Urinary bladder (tissue), 3 donors: ENCODE measurements at regions not wholly inside any gene's neighbourhood (a gene's known extent, or its start where the extent isn't known, plus 50 kb on each side); places are given as distances from the start of the nearest gene placed in this dataset.

Experiments
- DNase-seq: peaks from one replicate; pipeline ENCODE4 v3.0.0-alpha.2; 2015; ENCODE audit errors: extremely low spot score
- H3K27ac ChIP-seq: one replicate; pipeline ENCODE4 v1.5.1; 2013; ENCODE audit warnings: low read depth, mild to moderate bottlenecking, moderate library complexity
- H3K36me3 ChIP-seq: one replicate; pipeline ENCODE4 v1.6.1; 2013; ENCODE audit warnings: mild to moderate bottlenecking, moderate library complexity; ENCODE audit not compliant: insufficient read depth
- H3K4me1 ChIP-seq: one replicate; pipeline ENCODE4 v1.6.1; 2013; ENCODE audit warnings: mild to moderate bottlenecking, moderate library complexity; ENCODE audit not compliant: insufficient read depth
- H3K4me3 ChIP-seq: one replicate; pipeline ENCODE4 v1.5.1; 2013; ENCODE audit warnings: low read depth, low read length
- WGBS: extraction: QIAGEN DNeasy Blood & Tissue Kit; methylation state at CpG from one replicate; pipeline ENCODE4 v1.1.7; 2013; 5-methylcytosine and 5-hydroxymethylcytosine counted together
- donor health status: healthy with polysubstance abuse.
- donor health status: healthy.

DNA sequence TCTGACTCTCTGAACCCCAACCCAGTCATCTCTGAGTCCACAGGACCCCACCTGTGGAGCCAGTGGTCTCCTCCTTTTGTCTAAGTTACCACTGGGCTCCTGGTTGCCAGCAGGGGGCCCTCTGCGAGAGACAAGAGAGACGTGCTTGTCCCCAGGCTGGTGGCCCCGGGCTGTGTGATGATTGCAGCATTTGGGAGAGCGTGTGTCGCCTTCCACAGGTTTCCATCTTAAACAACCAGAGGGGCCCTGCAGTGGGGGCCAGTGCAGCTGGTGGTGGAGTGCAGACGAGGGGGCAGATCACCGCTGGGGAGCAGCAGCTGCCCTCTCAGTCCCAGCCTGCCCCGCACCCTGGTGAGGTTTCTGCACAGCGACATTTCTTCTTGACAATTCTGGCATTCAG is 122.4 kb upstream of the PPP2R2D start:
- no peak overlapping the region for H3K4me3 ChIP-seq
- DNase-seq: no peak
- H3K27ac ChIP-seq: no peak overlapping the region
- H3K36me3 ChIP-seq: no peaks in the 10 kb centered on the region
- 90% methylated on average over 9 of the region's 9 CpGs for WGBS
- no peaks in the 10 kb centered on the region for H3K4me1 ChIP-seq

DNA sequence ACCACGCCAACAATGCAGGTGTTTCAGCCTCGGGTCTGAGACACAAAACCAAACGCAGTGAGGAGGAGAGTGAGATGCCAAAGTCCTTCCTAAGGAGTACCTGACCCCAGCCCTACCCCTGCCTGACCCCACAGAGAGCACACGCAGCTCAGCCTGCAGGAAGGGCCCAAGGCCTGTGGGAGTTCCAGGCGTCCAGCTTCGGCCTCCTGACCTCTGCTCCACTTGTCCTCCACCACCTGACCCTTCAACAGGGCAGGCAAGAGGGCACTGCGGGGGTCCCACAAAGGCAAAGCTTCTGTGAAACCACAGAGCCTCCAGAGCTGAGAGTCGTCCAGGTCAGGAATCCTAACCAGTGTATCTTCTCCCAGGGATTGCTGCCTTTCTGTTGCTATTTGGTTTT is 122.0 kb upstream of the PPP2R2D start:
- no peaks in the 10 kb centered on the region for H3K36me3 ChIP-seq
- no peak overlapping the region for H3K4me3 ChIP-seq
- no peak for DNase-seq
- WGBS: 87% methylated on average over 8 of the region's 8 CpGs
- H3K27ac ChIP-seq: no peak overlapping the region
- H3K4me1 ChIP-seq: no peaks in the 10 kb centered on the region

DNA sequence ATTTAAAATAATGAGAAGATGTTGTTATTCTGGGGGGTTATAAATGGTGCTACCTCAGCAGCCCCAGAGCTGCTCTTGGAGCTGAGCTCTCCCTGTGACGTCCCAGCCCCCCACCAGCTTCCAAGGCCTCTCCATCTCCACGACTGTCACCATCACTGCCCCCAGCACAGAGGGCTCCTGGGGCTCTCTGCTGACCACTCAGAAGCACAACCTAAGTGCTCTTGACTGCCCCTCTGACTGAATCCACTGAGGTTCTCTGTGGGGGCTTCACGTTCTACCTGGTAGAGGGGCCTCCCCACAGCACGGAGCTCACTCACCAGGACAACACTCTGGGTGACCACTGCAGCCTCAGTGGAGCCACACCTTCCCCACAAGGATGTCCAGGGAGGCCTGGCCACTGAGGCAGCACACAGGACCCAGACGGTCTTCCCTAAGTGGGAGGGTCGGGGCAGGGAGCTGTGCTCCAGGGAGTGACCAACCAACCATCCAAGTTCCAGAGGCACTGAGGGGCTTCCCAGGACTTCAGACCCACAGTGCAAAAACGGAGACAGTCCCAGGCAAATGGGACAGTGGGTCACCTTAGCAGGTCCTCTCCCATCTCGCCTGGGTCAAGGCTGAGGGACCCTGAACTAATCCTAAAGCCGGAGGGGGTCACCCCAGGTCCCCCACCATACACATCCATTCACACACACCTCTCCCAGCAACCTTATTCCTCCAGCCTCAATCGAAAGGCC is 121.0 kb upstream of the PPP2R2D start:
- WGBS: 71% methylated on average over 10 of the region's 10 CpGs
- Histone ChIP-seq H3K36me3 (no peaks in the 10 kb centered on the region), H3K27ac (no peak overlapping the region), H3K4me1 (no peaks in the 10 kb centered on the region), H3K4me3 (no peak overlapping the region)
- DNase-seq: no peak

DNA sequence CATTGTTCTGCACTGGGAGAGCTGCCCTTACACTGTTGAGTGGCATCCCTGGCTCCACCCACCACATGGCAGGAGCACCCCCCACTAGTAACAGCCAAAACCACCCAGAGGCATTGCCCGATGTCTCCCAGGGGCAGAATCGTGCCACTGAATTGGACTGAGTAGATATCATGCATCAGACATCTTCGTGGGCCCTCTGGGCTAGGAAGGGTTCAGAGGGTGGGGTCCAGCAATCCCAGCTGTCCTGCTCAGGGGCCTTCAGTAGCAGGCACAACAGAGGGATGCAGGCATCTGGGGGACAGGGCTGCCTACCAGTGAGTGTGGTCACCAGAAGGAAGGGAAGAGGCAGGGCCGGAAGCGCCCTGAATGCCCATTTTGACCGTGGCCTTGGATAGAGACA is 119.7 kb upstream of the PPP2R2D start:
- no peak for DNase-seq
- H3K4me1 ChIP-seq: no peaks in the 10 kb centered on the region
- no peak overlapping the region for H3K27ac ChIP-seq
- no peaks in the 10 kb centered on the region for H3K36me3 ChIP-seq
- no peak overlapping the region for H3K4me3 ChIP-seq
- 94% methylated on average over 6 of the region's 6 CpGs for WGBS

DNA sequence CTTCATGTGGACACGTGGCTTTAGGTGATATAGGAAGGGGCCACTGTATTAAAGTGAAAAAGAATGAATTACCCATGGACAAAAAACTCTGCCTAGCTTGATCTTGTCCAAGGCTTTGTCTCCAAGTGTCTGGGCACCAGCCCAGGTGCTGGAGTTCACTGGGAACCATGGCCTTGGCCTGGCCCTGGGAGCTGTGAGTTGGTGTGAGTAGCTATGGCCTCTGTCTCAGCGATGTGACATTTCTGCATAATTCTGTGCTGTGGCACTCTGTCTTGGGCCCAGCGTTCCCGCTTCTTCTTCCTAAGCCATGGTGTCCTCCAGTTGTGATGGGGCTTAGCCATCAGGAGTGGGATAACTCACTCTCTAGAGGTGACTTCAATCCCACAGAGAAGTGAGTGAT is 119.0 kb upstream of the PPP2R2D start:
- 96% methylated on average over 4 of the region's 4 CpGs for WGBS
- H3K36me3 ChIP-seq: no peaks in the 10 kb centered on the region
- H3K4me1 ChIP-seq: no peaks in the 10 kb centered on the region
- H3K27ac ChIP-seq: no peak overlapping the region
- no peak overlapping the region for H3K4me3 ChIP-seq
- no peak for DNase-seq

DNA sequence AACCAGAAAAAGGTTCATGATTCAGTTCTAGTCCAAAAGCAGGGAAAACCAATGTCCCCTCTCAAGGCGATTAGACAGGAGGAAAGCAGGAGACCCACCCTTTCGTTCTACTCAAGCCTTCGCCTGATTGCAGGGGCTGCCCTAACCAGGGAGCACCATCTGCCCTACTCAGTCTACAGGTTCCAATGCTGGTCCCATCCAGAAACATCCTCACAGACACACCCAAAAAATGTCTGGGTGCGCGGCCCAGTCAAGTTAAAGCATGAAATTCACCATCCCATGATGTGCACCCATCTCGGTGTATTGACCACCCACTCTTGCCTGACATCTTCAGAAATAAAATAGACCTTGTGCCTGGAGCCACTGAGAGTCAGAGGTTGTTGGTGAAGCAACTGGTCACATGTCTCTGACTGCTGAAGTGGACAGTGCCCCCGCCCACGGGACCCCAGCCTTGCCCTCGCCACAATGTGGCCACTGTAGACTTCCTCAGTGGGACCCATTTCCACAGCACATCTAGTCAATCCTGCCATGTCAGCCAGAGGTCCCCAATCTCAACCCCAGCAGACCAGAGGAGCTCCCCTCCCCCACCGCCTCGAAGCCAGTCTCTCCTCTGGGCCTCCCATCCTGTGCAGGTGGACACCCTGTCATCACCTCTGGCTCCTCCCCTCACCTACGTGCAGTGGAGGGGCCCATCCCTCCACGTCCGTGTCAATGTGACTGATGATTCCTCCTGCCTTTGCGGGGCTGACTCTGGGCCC is 116.3 kb upstream of the PPP2R2D start:
- Histone ChIP-seq H3K4me1 (no peaks in the 10 kb centered on the region), H3K4me3 (no peak overlapping the region), H3K36me3 (no peaks in the 10 kb centered on the region), H3K27ac (no peak overlapping the region)
- 91% methylated on average over 15 of the region's 15 CpGs for WGBS
- no peak for DNase-seq

DNA sequence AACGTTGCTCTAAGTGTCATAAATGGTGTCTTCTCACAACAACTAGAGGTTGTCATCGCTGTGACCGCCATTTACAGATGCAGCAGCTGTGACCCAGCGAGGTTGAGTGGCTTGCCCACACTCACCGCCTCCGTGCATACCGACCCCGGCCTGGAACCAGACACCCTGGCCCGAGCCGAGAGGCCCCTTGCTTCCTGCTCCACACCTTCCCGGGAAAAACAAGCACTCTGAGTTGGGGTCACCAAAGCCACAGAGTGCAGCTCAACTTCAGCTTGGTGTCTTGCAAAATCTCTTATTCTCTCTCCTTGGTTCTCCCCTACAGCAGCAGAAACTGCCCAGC is 115.7 kb upstream of the PPP2R2D start:
- H3K36me3 ChIP-seq: no peaks in the 10 kb centered on the region
- 85% methylated on average over 11 of the region's 11 CpGs for WGBS
- H3K4me3 ChIP-seq: no peak overlapping the region
- H3K4me1 ChIP-seq: no peaks in the 10 kb centered on the region
- no peak overlapping the region for H3K27ac ChIP-seq
- DNase-seq: no peak

DNA sequence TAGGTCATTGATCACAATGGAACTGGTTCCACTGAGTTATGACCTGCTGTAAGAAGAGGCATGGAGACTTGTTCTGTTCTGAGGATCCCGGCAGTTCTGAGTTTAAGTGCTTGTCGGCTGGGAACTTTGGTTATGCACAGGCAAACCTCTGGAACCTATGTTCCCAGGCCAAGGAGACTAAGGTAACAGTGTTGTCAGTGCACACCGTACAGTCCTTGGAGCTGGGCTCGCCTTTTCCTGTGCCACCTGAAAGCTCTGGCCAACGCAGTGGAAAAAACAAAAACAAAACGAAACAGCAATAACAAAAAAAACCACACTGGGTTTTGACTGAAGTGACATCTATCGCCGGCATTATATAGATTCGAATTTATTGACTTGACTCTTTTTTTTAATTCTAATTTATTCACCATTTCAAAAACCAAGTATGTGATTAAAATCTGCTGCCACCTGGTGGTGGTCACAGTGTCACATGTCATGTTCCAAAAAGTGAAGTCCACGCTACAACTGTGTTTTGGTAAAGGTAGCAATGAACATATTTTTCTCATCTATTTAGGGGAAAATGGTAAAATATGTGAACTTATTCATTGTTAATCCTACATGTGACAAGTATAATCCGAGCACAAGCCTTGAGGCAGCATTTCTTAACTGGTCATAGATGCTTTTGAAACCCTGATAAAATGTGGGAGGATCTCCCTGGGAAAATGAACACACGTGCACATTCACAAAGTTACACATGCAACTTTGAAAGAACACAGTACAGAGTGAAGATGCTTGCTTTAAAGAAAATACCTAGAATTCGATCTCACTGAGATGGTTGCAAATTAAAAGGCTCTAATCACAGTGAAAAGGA is 113.8 kb upstream of the PPP2R2D start:
- Histone ChIP-seq H3K4me1 (no peaks in the 10 kb centered on the region), H3K27ac (no peak overlapping the region), H3K36me3 (no peaks in the 10 kb centered on the region), H3K4me3 (no peak overlapping the region)
- WGBS: 51% methylated on average over 13 of the region's 13 CpGs
- peak; percentile 20 for DNase-seq

DNA sequence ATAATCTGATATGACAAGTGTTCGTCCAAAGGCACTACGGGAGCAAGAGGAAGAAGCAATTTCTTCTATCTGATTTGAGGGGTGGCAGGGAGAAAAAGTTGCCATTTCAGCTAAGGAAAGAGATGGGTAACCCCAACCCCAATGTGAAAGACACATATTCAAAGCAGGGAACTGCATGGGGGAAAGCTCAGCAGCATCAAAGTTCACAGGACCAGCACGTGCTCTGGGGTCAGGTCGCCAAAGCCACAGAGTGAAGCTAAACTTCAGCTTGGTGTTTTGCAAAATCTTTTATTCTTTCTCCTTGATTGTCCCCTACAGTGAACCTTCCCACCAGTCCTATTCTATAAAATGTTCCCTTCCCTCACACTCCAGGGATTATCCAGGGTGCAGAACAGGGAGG is 112.8 kb upstream of the PPP2R2D start:
- Histone ChIP-seq H3K36me3 (no peaks in the 10 kb centered on the region), H3K27ac (no peak overlapping the region), H3K4me1 (no peaks in the 10 kb centered on the region), H3K4me3 (no peak overlapping the region)
- DNase-seq: no peak
- 63% methylated on average over 4 of the region's 4 CpGs for WGBS

DNA sequence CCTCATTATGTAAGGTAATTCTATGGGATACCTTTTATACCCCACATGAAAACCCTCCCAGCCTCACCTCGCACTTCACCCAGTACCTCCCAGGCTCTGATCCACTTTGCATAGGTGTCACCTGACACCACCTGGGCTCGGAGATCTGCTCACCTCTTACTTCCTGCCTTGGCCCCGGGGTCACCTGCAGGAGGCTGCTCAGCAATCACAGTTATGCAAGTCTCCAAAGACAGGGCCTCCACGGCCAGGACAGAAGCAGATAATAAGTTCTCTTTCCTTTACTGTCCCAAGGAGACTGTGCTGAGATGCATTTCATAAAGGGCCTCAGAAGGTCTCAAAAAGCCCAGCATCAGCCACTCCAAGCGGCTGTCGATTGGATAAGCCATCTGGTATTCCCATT is 112.4 kb upstream of the PPP2R2D start:
- H3K36me3 ChIP-seq: no peaks in the 10 kb centered on the region
- H3K4me1 ChIP-seq: no peaks in the 10 kb centered on the region
- no peak overlapping the region for H3K4me3 ChIP-seq
- 47% methylated on average over 6 of the region's 6 CpGs for WGBS
- no peak overlapping the region for H3K27ac ChIP-seq
- no peak for DNase-seq

DNA sequence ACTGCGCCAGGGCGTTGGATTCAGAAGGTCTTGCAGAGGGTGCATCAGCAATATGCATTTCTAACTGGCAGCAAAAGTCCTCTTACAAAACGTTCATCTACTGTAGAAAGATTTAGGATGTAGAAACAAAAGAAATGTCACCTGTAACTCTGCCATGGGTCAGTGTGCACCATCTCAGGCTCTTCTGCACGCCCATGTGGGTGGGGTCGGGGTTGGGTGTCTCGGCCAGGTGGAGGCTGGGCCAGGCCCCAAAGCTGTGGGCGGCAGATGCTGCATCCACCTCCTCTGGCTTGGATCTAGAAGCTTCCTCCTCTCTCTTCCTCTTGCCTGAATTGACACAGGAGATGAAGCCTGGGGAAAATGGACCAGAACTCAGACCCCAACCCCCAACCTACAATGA is 111.3 kb upstream of the PPP2R2D start:
- DNase-seq: no peak
- WGBS: 87% methylated on average over 7 of the region's 7 CpGs
- Histone ChIP-seq H3K4me1 (no peaks in the 10 kb centered on the region), H3K4me3 (no peak overlapping the region), H3K36me3 (no peaks in the 10 kb centered on the region), H3K27ac (no peak overlapping the region)

DNA sequence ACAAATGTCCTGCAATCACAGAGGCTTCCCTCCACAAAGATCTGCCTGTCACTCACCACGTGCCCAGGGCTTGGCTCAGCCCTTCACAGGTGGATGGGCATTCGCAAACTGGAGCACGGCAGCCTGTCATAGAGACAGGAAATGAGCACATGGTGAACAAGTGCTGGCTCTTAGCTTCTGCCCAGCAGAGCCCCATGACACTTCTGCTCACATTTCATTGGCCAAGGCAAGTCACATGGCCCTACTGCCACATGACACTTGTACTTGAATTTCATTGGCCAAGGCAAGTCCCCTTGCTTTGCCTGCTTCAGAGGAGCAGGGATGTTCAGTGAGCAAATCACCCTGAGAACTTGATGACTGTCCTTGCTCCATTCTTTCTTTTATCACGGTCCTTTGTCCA is 110.8 kb upstream of the PPP2R2D start:
- no peak for DNase-seq
- Histone ChIP-seq H3K4me3 (no peak overlapping the region), H3K27ac (no peak overlapping the region), H3K36me3 (no peaks in the 10 kb centered on the region), H3K4me1 (no peaks in the 10 kb centered on the region)
- WGBS: 85% methylated on average over 4 of the region's 4 CpGs

DNA sequence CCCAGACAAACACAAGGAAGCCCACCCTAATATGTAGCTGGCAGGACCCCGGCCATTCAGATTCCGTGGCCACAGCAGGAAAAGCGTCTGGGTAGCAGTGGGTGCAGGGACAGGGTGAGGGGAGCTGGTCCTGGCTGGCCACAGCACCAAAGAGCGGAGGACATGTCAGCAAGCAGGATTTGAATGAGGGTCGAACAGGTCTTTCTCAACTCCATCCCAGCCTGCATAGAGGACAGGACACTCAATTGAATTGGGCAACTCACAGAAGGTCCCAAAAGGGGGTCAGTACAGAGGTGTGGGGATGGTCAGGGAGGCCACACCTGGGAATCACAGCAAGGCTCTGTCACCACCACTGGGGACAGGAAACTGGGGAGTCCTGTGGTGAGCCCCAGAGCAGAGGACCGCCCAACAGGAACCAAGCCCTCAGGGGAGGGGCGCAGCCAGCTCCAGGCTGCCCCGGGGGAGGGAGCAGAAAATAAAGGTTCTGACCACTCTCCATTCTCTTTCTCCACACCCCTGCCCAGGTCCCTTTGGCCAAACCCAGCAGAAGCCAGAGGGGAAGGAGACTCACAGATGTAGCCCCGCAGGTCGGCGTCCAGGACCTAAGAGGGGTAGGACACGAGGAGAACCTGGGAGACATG is 108.7 kb upstream of the PPP2R2D start:
- no peaks in the 10 kb centered on the region for H3K4me1 ChIP-seq
- no peaks in the 10 kb centered on the region for H3K36me3 ChIP-seq
- H3K4me3 ChIP-seq: no peak overlapping the region
- H3K27ac ChIP-seq: no peak overlapping the region
- 80% methylated on average over 12 of the region's 12 CpGs for WGBS
- no peak for DNase-seq
